H1 (cell line): ENCODE measurements at regions not wholly inside any gene's neighbourhood (a gene's known extent, or its start where the extent isn't known, plus 50 kb on each side); places are given as distances from the start of the nearest gene placed in this dataset.

Experiments
- CTCF ChIA-PET: fragments of 300-600 bp; sonication (Branson Sonifier 250); formaldehyde crosslinking; loops from one replicate; lab custom pipeline; 2021; ENCODE audit not compliant: partially characterized antibody; lab: Charles Lee
- POLR2A ChIA-PET: fragments of 300-600 bp; sonication (Branson Sonifier 250); formaldehyde crosslinking; loops from one replicate; lab custom pipeline; 2021; ENCODE audit warnings: inconsistent platforms; ENCODE audit not compliant: partially characterized antibody; lab: Charles Lee
- DNase-seq, 2 experiments: peaks; one replicate each; pipeline versions ENCODE4 v3.0.0 to v3.0.0-alpha.2; 2010 to 2022; ENCODE audit warnings: low spot score in 2 of 2, low read depth in 1 of 2, mixed read lengths in 1 of 2
- FAIRE-seq: peaks from 2 replicates; lab custom pipeline; 2011; peaks lifted over from hg19 to GRCh38; lab: Jason Lieb, UNC
- H2AFZ ChIP-seq: 2 replicates; pipeline ENCODE4 v1.8.1; 2012; ENCODE audit warnings: low read length, inconsistent platforms
- H2AK5ac ChIP-seq: 2 replicates; pipeline ENCODE4 v1.6.1; 2013; ENCODE audit warnings: low read depth, low read length
- H2BK120ac ChIP-seq: replicated peaks from 2 replicates; pipeline ENCODE3; 2013; ENCODE audit warnings: low read depth, low read length, inconsistent platforms
- H2BK12ac ChIP-seq: 2 replicates; pipeline ENCODE4 v1.6.1; 2013; ENCODE audit warnings: low read depth, low read length
- H2BK15ac ChIP-seq: 2 replicates; pipeline ENCODE4 v1.6.1; 2013; ENCODE audit warnings: low read length
- H2BK20ac ChIP-seq: 2 replicates; pipeline ENCODE4 v1.6.1; 2013; ENCODE audit warnings: low read length
- H2BK5ac ChIP-seq: 2 replicates; pipeline ENCODE4 v1.6.1; 2013; ENCODE audit warnings: low read depth, low read length
- H3K14ac ChIP-seq: 2 replicates; pipeline ENCODE4 v1.6.1; 2013; ENCODE audit warnings: inconsistent platforms; ENCODE audit not compliant: insufficient read length
- H3K18ac ChIP-seq: 2 replicates; pipeline ENCODE4 v1.6.1; 2013; ENCODE audit warnings: low read length; ENCODE audit errors: extremely low read depth
- H3K23ac ChIP-seq: 2 replicates; pipeline ENCODE4 v1.6.1; 2013; ENCODE audit warnings: inconsistent platforms; ENCODE audit not compliant: insufficient read length
- H3K23me2 ChIP-seq: 2 replicates; pipeline ENCODE4 v1.6.1; 2013; ENCODE audit warnings: low read depth, low read length
- H3K27ac ChIP-seq: 2 replicates; pipeline ENCODE4 v1.6.1; 2011; ENCODE audit warnings: low read depth, low read length, inconsistent platforms
- H3K27me3 ChIP-seq, 4 experiments: replicated peaks in 1 of 4; 1 replicate in 1 of 4; 2 replicates in 3 of 4; pipeline versions ENCODE4 v1.6.1 to v1.8.1; 2011 to 2013; ENCODE audit warnings: low read length in 3 of 4, mild to moderate bottlenecking in 3 of 4, inconsistent platforms in 2 of 4, mixed read lengths in 2 of 4, moderate library complexity in 1 of 4; ENCODE audit not compliant: control insufficient read depth in 3 of 4, insufficient read depth in 3 of 4; ENCODE audit errors: extremely low read depth in 1 of 4
- H3K36me3 ChIP-seq, 4 experiments: 2 replicates each; pipeline versions ENCODE4 v1.6.1 to v1.8.1; 2011 to 2013; ENCODE audit warnings: mild to moderate bottlenecking in 4 of 4, low read length in 3 of 4, moderate library complexity in 2 of 4, control low read depth in 1 of 4, inconsistent platforms in 1 of 4; ENCODE audit not compliant: insufficient read depth in 4 of 4, control insufficient read depth in 2 of 4
- H3K4ac ChIP-seq: replicated peaks from 2 replicates; pipeline ENCODE3; 2013; ENCODE audit warnings: low read length, low read depth, mixed read lengths, inconsistent platforms; ENCODE audit not compliant: insufficient read length
- H3K4me1 ChIP-seq, 4 experiments: replicated peaks in 1 of 4; 1 replicate in 1 of 4; 2 replicates in 3 of 4; pipeline versions ENCODE4 v1.6.1 to v1.8.1; 2011 to 2013; ENCODE audit warnings: low read length in 3 of 4, inconsistent platforms in 2 of 4, mixed read lengths in 1 of 4; ENCODE audit not compliant: insufficient read depth in 4 of 4, control insufficient read depth in 3 of 4
- H3K4me2 ChIP-seq, 2 experiments: 2 replicates each; pipeline versions ENCODE4 v1.6.1 to v1.8.1; 2011 to 2013; ENCODE audit warnings: low read depth in 2 of 2, low read length in 2 of 2, control low read depth in 1 of 2, inconsistent platforms in 1 of 2, mild to moderate bottlenecking in 1 of 2; ENCODE audit not compliant: insufficient read depth in 1 of 2
- H3K4me3 ChIP-seq, 4 experiments: fragments of 200-600, 300-600 bp in 1 of 4; sonication (generic), shearing (Covaris generic), sonication (Bioruptor Twin) in 1 of 4; 2 replicates each; pipeline versions ENCODE4 v1.5.1 to v1.8.1; 2011 to 2016; ENCODE audit warnings: low read length in 4 of 4, low read depth in 3 of 4, control low read depth in 2 of 4, inconsistent platforms in 2 of 4, mild to moderate bottlenecking in 2 of 4, mixed read lengths in 1 of 4, moderate library complexity in 1 of 4; ENCODE audit not compliant: insufficient read depth in 2 of 4; ENCODE audit errors: extremely low read depth in 1 of 4
- H3K56ac ChIP-seq: replicated peaks from 2 replicates; pipeline ENCODE3; 2013; ENCODE audit warnings: low read depth, mild to moderate bottlenecking, mixed read lengths, low read length, inconsistent platforms; ENCODE audit not compliant: insufficient read length
- H3K79me1 ChIP-seq: 2 replicates; pipeline ENCODE4 v1.6.1; 2013; ENCODE audit warnings: low read depth, low read length, control low read depth
- H3K79me2 ChIP-seq, 2 experiments: 2 replicates each; pipeline versions ENCODE4 v1.6.1 to v1.8.1; 2012 to 2013; ENCODE audit warnings: low read length in 2 of 2, mild to moderate bottlenecking in 2 of 2, inconsistent platforms in 1 of 2; ENCODE audit not compliant: insufficient read depth in 2 of 2, control insufficient read depth in 1 of 2
- H3K9ac ChIP-seq, 4 experiments: replicated peaks in 1 of 4; 1 replicate in 1 of 4; 2 replicates in 3 of 4; pipeline versions ENCODE4 v1.6.1 to v1.8.1; 2011 to 2013; ENCODE audit warnings: low read depth in 3 of 4, low read length in 3 of 4, control low read depth in 2 of 4, mild to moderate bottlenecking in 2 of 4, moderate library complexity in 2 of 4, inconsistent platforms in 1 of 4; ENCODE audit errors: extremely low read depth in 1 of 4
- H3K9me3 ChIP-seq, 2 experiments: 2 replicates each; pipeline versions ENCODE4 v1.6.1 to v1.8.1; 2012 to 2013; ENCODE audit warnings: mild to moderate bottlenecking in 2 of 2, moderate library complexity in 2 of 2, control low read depth in 1 of 2, inconsistent platforms in 1 of 2, low read depth in 1 of 2, low read length in 1 of 2, mixed read lengths in 1 of 2; ENCODE audit not compliant: insufficient read depth in 2 of 2
- H4K20me1 ChIP-seq, 2 experiments: replicated peaks in 1 of 2; 2 replicates each; pipeline versions ENCODE3 to v1.8.1; 2011 to 2013; ENCODE audit warnings: inconsistent platforms in 2 of 2, low read length in 2 of 2, mild to moderate bottlenecking in 1 of 2; ENCODE audit not compliant: insufficient read depth in 2 of 2, control insufficient read depth in 1 of 2
- H4K5ac ChIP-seq: 2 replicates; pipeline ENCODE4 v1.6.1; 2013; ENCODE audit warnings: low read length, low read depth, mixed read lengths, inconsistent platforms; ENCODE audit not compliant: insufficient read length
- H4K8ac ChIP-seq: 2 replicates; pipeline ENCODE4 v1.8.0; 2013; ENCODE audit warnings: mild to moderate bottlenecking, moderate library complexity, low read length, inconsistent platforms; ENCODE audit not compliant: insufficient read depth; ENCODE audit errors: extremely low read depth
- H4K91ac ChIP-seq: replicated peaks from 2 replicates; pipeline ENCODE3; 2013; ENCODE audit warnings: low read length, mixed read lengths, inconsistent platforms; ENCODE audit not compliant: insufficient read length
- BACH1 ChIP-seq: IDR thresholded peaks from 2 replicates; pipeline ENCODE4 v1.6.1; 2012; ENCODE audit warnings: low read length, improper control_type of control experiment
- BRCA1 ChIP-seq: IDR thresholded peaks from 2 replicates; pipeline ENCODE4 v1.6.1; 2012; ENCODE audit warnings: low read depth, low read length, improper control_type of control experiment
- GTF2F1 ChIP-seq: IDR thresholded peaks from 2 replicates; pipeline ENCODE4 v1.6.1; 2012; ENCODE audit warnings: low read depth, low read length, improper control_type of control experiment, borderline replicate concordance
- JUND ChIP-seq: IDR thresholded peaks from 2 replicates; pipeline ENCODE4 v1.6.1; 2011; ENCODE audit warnings: mild to moderate bottlenecking, improper control_type of control experiment, low read length
- KDM4A ChIP-seq: IDR thresholded peaks from one replicate; pipeline ENCODE4 v1.7.1; 2012; ENCODE audit warnings: low read depth, mild to moderate bottlenecking, moderate library complexity, low read length, inconsistent platforms; ENCODE audit not compliant: severe bottlenecking
- SP2 ChIP-seq: IDR thresholded peaks from 2 replicates; pipeline ENCODE4 v1.6.1; 2012; ENCODE audit warnings: mild to moderate bottlenecking, low read length, inconsistent platforms
- SUZ12 ChIP-seq: fragments of 200-600 bp; sonication (generic); IDR thresholded peaks from 2 replicates; pipeline ENCODE4 v1.6.1; 2012; ENCODE audit warnings: mild to moderate bottlenecking, inconsistent platforms, low read length, moderate library complexity, mixed read lengths
- TBP ChIP-seq: IDR thresholded peaks from 2 replicates; pipeline ENCODE4 v1.6.1; 2011; ENCODE audit warnings: low read depth, low read length, improper control_type of control experiment
- WGBS, 2 experiments: shearing (Covaris generic) in 1 of 2; methylation state at CpG; one replicate each; pipeline versions ENCODE4 v1.1.6 to v1.1.7; 2013 to 2015; ENCODE audit warnings: low lambda C conversion rate in 2 of 2, mixed read lengths in 2 of 2, inconsistent platforms in 1 of 2, low coverage in 1 of 2, missing lambda C conversion rate in 1 of 2; ENCODE audit not compliant: insufficient replicate concordance in 2 of 2, insufficient coverage in 1 of 2, insufficient read length in 1 of 2; ENCODE audit errors: extremely low coverage in 1 of 2, missing lambda C conversion rate in 1 of 2; 5-methylcytosine and 5-hydroxymethylcytosine counted together
- TF ChIP-seq, protein P1 (sequence below): IDR thresholded peaks from 2 replicates; pipeline ENCODE4 v1.6.1; 2012; ENCODE audit warnings: low read length, inconsistent platforms

DNA sequence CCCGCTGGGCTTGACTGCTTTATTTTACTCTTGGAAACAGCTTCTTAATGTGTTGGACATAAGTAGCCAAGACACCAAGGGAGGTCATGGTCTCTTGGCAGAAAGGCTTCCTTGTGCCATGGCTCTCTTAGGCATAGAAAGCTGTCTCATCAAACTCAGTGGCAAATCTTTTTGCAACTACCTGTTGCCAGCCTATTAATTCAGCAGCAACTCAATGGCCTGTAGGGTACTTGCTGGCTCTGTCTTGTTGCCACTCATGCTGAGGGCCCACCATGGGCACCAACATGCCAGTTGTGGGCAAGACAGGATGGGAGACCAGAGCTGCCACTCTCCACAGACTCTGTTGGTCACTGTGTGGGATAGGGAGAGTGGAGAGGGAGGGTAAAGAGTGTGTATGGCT, 1209.4 kb downstream of the UQCRFS1 start:
- no peaks in the 10 kb centered on the region for H3K79me1 ChIP-seq
- no peak overlapping the region for H2AK5ac ChIP-seq
- H2AFZ ChIP-seq = no peak overlapping the region
- H3K4me1 ChIP-seq = no peaks in the 10 kb centered on the region
- no peaks in the 10 kb centered on the region for H3K9me3 ChIP-seq
- POLR2A ChIA-PET = interaction anchor here (0.7 kb wide), 1 partner anchor 323 kb away, joined by 3 read pairs; no protein-coding TSS in a partner anchor
- TF ChIP-seq TBP (no peak), BRCA1 (no peak), BACH1 (no peak), GTF2F1 (no peak), SUZ12 (no peak), KDM4A (no peak), JUND (no peak), SP2 (no peak)
- TF ChIP-seq, protein P1, sequence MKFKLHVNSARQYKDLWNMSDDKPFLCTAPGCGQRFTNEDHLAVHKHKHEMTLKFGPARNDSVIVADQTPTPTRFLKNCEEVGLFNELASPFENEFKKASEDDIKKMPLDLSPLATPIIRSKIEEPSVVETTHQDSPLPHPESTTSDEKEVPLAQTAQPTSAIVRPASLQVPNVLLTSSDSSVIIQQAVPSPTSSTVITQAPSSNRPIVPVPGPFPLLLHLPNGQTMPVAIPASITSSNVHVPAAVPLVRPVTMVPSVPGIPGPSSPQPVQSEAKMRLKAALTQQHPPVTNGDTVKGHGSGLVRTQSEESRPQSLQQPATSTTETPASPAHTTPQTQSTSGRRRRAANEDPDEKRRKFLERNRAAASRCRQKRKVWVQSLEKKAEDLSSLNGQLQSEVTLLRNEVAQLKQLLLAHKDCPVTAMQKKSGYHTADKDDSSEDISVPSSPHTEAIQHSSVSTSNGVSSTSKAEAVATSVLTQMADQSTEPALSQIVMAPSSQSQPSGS = no peak
- TF ChIP-seq, all 59 proteins: peak for 0
- Histone ChIP-seq H3K18ac (no peak overlapping the region), H2BK20ac (no peak overlapping the region), H4K8ac (no peak overlapping the region), H4K91ac (no peak overlapping the region), H2BK12ac (no peak overlapping the region), H3K4ac (no peak overlapping the region), H3K9ac (no peak overlapping the region), H3K14ac (no peak overlapping the region), H3K27ac (no peak overlapping the region), H3K4me2 (no peak overlapping the region), H3K79me2 (no peaks in the 10 kb centered on the region), H2BK120ac (no peak overlapping the region), H3K27me3 (no peaks in the 10 kb centered on the region), H3K56ac (no peak overlapping the region), H3K23ac (no peak overlapping the region), H3K4me3 (no peak overlapping the region), H2BK5ac (no peak overlapping the region), H2BK15ac (no peak overlapping the region), H3K23me2 (no peaks in the 10 kb centered on the region; the same call in 1 of the 2 replicates), H3K36me3 (no peaks in the 10 kb centered on the region), H4K20me1 (no peaks in the 10 kb centered on the region), H4K5ac (no peak overlapping the region)
- WGBS, 2 experiments = 93% methylated on average over 1 of the region's 1 CpG; no CpG with 5 or more reads in 1 of the 2 experiments
- DNase-seq = no peak
- CTCF ChIA-PET = interaction anchor here (1.4 to 3.4 kb wide), 4 partner anchors 9 to 213 kb away, joined by 3 to 20 read pairs (median 5); no protein-coding TSS in a partner anchor
- FAIRE-seq = no peak
